ENCODE measurements at regions not wholly inside any gene's neighbourhood (a gene's known extent, or its start where the extent isn't known, plus 50 kb on each side); places are given as distances from the start of the nearest gene placed in this dataset.

GRCh38 chr3:104825116-104825515, 541.6 kb upstream of the ALCAM start:
- Histone ChIP-seq H2BK20ac (ENCODE audit: low read length) (no peak overlapping the region), H3K18ac (ENCODE audit: extremely low read depth, low read length) (no peak overlapping the region), H3K79me2 (ENCODE audit: control insufficient read depth in 1 of 2, insufficient read depth in 2 of 2, low read length in 2 of 2) (no peaks in the 10 kb centered on the region), H3K27me3 (replicated peaks in 1 of 4; ENCODE audit: control insufficient read depth in 3 of 4, extremely low read depth in 1 of 4, insufficient read depth in 3 of 4, low read length in 3 of 4) (no peaks in the 10 kb centered on the region), H3K79me1 (ENCODE audit: low read depth, low read length) (no peaks in the 10 kb centered on the region), H3K4me3 (ENCODE audit: extremely low read depth in 1 of 4, insufficient read depth in 2 of 4, low read depth in 3 of 4, low read length in 4 of 4) (no peak overlapping the region), H3K27ac (ENCODE audit: low read depth, low read length) (no peak overlapping the region), H2AK5ac (ENCODE audit: low read depth, low read length) (no peak overlapping the region), H3K9ac (replicated peaks in 1 of 4; ENCODE audit: extremely low read depth in 1 of 4, low read depth in 3 of 4, low read length in 3 of 4) (no peak overlapping the region), H3K36me3 (ENCODE audit: control insufficient read depth in 2 of 4, insufficient read depth in 4 of 4, low read length in 3 of 4) (peaks cover 0 to 20% (median 4%) of the 10 kb centered on the region in 4 experiments; a peak in 4 of 8 replicates), H2AFZ (ENCODE audit: low read length) (no peak overlapping the region), H3K23me2 (ENCODE audit: low read depth, low read length) (no peaks in the 10 kb centered on the region), H2BK5ac (ENCODE audit: low read depth, low read length) (no peak overlapping the region; the same call in 1 of the 2 replicates), H3K4ac (replicated peaks; ENCODE audit: insufficient read length, low read depth, low read length) (no peak overlapping the region), H3K4me2 (ENCODE audit: insufficient read depth in 1 of 2, low read depth in 2 of 2, low read length in 2 of 2) (peak overlapping the region; percentile 1 to 35; a peak in 1 of 4 replicates), H3K56ac (replicated peaks; ENCODE audit: insufficient read length, low read depth, low read length) (no peak overlapping the region), H2BK12ac (ENCODE audit: low read depth, low read length) (no peak overlapping the region), H2BK15ac (ENCODE audit: low read length) (no peak overlapping the region), H4K5ac (ENCODE audit: insufficient read length, low read depth, low read length) (peak overlapping the region; percentile 74), H2BK120ac (replicated peaks; ENCODE audit: low read depth, low read length) (no peak overlapping the region), H4K91ac (replicated peaks; ENCODE audit: insufficient read length, low read length) (no peak overlapping the region), H4K20me1 (replicated peaks in 1 of 2; ENCODE audit: control insufficient read depth in 1 of 2, insufficient read depth in 2 of 2, low read length in 2 of 2) (no peaks in the 10 kb centered on the region), H4K8ac (ENCODE audit: extremely low read depth, insufficient read depth, low read length) (no peak overlapping the region), H3K14ac (ENCODE audit: insufficient read length) (no peak overlapping the region), H3K23ac (ENCODE audit: insufficient read length) (no peak overlapping the region), H3K9me3 (ENCODE audit: insufficient read depth in 2 of 2, low read depth in 1 of 2, low read length in 1 of 2) (peaks cover 32 to 36% of the 10 kb centered on the region in 2 experiments), H3K4me1 (replicated peaks in 1 of 4; ENCODE audit: control insufficient read depth in 3 of 4, insufficient read depth in 4 of 4, low read length in 3 of 4) (peaks cover 0 to 12% (median 4%) of the 10 kb centered on the region in 4 experiments; a peak in 4 of 7 replicates)
- CTCF ChIA-PET (ENCODE audit: partially characterized antibody), result no interaction called here
- FAIRE-seq (peak; percentile 75), DNase-seq (ENCODE audit: low read depth in 1 of 2, low spot score in 2 of 2) (peak; percentile 46 to 51)
- 15% methylated on average over 1 of the region's 1 CpG; no CpG with 5 or more reads in 1 of the 2 experiments for WGBS, 2 experiments (ENCODE audit: extremely low coverage in 1 of 2, insufficient coverage in 1 of 2, insufficient read length in 1 of 2, insufficient replicate concordance in 2 of 2, low coverage in 1 of 2, low lambda C conversion rate in 2 of 2, missing lambda C conversion rate in 1 of 2)
- POLR2A ChIA-PET (ENCODE audit: partially characterized antibody), result no interaction called here
- TF ChIP-seq TCF12 (IDR thresholded peaks at IDR 0.05; ENCODE audit: low read depth, low read length), result peak; percentile 81; the same call in 1 of the 2 replicates
- no peak for TF ChIP-seq TBP (IDR thresholded peaks at IDR 0.05; ENCODE audit: low read depth, low read length)
- no peak for TF ChIP-seq HDAC6 (IDR thresholded peaks at IDR 0.05; ENCODE audit: low read depth, low read length)
- no peak for TF ChIP-seq PHF8 (conservative IDR thresholded peaks at IDR 0.05; ENCODE audit: low read depth, low read length)
- TF ChIP-seq RAD21 (IDR thresholded peaks at IDR 0.05 in 1 of 2, conservative IDR thresholded peaks at IDR 0.05 in 1 of 2; ENCODE audit: low read depth in 2 of 2, low read length in 2 of 2), result peak in 1 of 2 experiments; percentile 11; a peak in 1 of 4 replicates
- no peak for TF ChIP-seq CHD2 (IDR thresholded peaks at IDR 0.05; ENCODE audit: low read length)
- TF ChIP-seq ATF2 (IDR thresholded peaks at IDR 0.05; ENCODE audit: low read length), result no peak
- TF ChIP-seq EGR1 (IDR thresholded peaks at IDR 0.05; ENCODE audit: borderline replicate concordance, low read depth, low read length), result no peak
- TF ChIP-seq BRCA1 (IDR thresholded peaks at IDR 0.05; ENCODE audit: low read depth, low read length), result no peak
